Neutrophil (primary cell): ENCODE measurements at regions not wholly inside any gene's neighbourhood (a gene's known extent, or its start where the extent isn't known, plus 50 kb on each side); places are given as distances from the start of the nearest gene placed in this dataset.

ENCODE experiments used
- H3K27ac ChIP-seq: fragments of 200-600 bp; sonication (generic); 2 replicates; pipeline ENCODE4 v1.5.1; 2016; ENCODE audit warnings: mild to moderate bottlenecking, moderate library complexity
- H3K27me3 ChIP-seq: fragments of 200-600 bp; sonication (generic); 2 replicates; pipeline ENCODE4 v1.6.0; 2016; ENCODE audit warnings: mild to moderate bottlenecking
- H3K36me3 ChIP-seq: fragments of 200-600 bp; sonication (generic); 2 replicates; pipeline ENCODE4 v1.5.1; 2017
- H3K4me1 ChIP-seq, 2 experiments: fragments of 200-600 bp in 1 of 2; sonication (generic) in 1 of 2; 1 replicate in 1 of 2; 2 replicates in 1 of 2; pipeline versions ENCODE4 v1.5.1 to v1.6.1; 2013 to 2016; ENCODE audit warnings: low read depth in 1 of 2, low read length in 1 of 2, mild to moderate bottlenecking in 1 of 2, moderate library complexity in 1 of 2; ENCODE audit not compliant: control insufficient read depth in 1 of 2, insufficient read depth in 1 of 2
- H3K4me3 ChIP-seq, 2 experiments: fragments of 200-600 bp in 1 of 2; sonication (generic) in 1 of 2; 1 replicate in 1 of 2; 2 replicates in 1 of 2; pipeline ENCODE4 v1.5.1; 2013 to 2016; ENCODE audit warnings: low read depth in 1 of 2, low read length in 1 of 2, mild to moderate bottlenecking in 1 of 2, moderate library complexity in 1 of 2
- H3K9me3 ChIP-seq: fragments of 200-600 bp; sonication (generic); 2 replicates; pipeline ENCODE4 v1.5.1; 2016
- TF ChIP-seq, protein P1 (sequence below): fragments of 200-600 bp; sonication (generic); IDR thresholded peaks from 2 replicates; pipeline ENCODE4 v1.5.1; 2016; ENCODE audit warnings: antibody characterized with exemption

DNA sequence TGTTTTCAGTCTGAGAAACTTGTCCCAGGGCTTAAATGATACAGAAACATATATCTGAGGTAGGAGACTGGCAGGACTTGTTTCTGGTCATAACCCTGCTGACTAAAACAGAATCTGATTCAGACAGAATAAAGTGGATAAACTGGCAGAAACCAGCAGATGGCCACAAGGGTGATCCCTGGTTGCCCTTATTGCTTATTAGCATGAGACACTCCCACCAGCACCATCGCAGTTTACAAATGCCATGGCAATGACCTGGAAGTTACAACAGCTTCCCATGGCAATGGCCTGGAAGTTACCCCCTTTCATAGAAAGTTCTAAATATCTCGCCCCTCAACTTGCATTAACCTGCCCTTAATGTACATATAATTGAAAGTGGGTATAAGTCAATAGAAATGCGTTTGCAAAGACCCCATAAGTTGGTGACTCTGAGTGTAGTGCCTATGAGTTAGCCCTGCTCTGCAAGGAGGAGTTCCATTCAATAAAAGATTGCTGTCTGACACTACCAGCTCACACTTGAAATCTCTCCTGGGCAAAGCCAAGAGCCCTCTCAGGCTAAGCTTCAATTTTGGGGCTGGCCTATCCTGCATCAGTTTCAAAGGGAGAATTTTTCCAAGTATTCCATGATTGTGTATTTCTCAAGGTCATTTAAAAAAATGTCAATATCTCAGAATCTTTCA, 52.9 kb upstream of the PAGE5 start:
- Histone ChIP-seq H3K27me3 (no peaks in the 10 kb centered on the region), H3K4me1 (no peaks in the 10 kb centered on the region), H3K4me3 (no peak overlapping the region), H3K36me3 (no peaks in the 10 kb centered on the region), H3K9me3 (no peaks in the 10 kb centered on the region), H3K27ac (no peak overlapping the region)
- TF ChIP-seq, protein P1, sequence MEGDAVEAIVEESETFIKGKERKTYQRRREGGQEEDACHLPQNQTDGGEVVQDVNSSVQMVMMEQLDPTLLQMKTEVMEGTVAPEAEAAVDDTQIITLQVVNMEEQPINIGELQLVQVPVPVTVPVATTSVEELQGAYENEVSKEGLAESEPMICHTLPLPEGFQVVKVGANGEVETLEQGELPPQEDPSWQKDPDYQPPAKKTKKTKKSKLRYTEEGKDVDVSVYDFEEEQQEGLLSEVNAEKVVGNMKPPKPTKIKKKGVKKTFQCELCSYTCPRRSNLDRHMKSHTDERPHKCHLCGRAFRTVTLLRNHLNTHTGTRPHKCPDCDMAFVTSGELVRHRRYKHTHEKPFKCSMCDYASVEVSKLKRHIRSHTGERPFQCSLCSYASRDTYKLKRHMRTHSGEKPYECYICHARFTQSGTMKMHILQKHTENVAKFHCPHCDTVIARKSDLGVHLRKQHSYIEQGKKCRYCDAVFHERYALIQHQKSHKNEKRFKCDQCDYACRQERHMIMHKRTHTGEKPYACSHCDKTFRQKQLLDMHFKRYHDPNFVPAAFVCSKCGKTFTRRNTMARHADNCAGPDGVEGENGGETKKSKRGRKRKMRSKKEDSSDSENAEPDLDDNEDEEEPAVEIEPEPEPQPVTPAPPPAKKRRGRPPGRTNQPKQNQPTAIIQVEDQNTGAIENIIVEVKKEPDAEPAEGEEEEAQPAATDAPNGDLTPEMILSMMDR = no peak

- no peak overlapping the region for H3K27ac ChIP-seq
- H3K4me3 ChIP-seq = no peak overlapping the region
- no peaks in the 10 kb centered on the region for H3K4me1 ChIP-seq
- no peaks in the 10 kb centered on the region for H3K36me3 ChIP-seq
- no peaks in the 10 kb centered on the region for H3K9me3 ChIP-seq
- TF ChIP-seq, protein P1 = no peak
- no peaks in the 10 kb centered on the region for H3K27me3 ChIP-seq
These were observed 52.2 kb upstream of the PAGE5 start for GRCh38 chrX:55167901-55168300.

DNA sequence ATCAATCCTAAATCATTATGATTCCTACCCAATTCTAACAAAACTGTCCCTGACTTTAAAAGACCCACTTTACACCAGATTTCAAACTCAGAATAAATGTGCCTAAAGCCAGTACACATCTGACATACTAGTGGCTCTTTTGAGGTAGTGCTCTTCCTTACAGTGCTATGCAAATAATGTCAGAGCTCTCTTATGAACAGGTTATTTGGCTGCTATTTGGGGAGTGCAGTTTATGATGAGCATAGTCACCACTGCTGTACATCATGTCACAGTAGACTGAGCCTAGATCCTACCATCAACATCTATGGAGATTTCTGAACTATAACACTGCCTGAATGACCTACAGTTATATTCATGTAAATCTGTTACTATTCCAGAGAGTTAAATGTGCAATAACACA, 50.4 kb upstream of the PAGE5 start:
- H3K9me3 ChIP-seq = no peaks in the 10 kb centered on the region
- no peaks in the 10 kb centered on the region for H3K36me3 ChIP-seq
- TF ChIP-seq, protein P1 = no peak
- no peaks in the 10 kb centered on the region for H3K4me1 ChIP-seq
- no peak overlapping the region for H3K27ac ChIP-seq
- no peaks in the 10 kb centered on the region for H3K27me3 ChIP-seq
- no peak overlapping the region for H3K4me3 ChIP-seq
